Transverse colon (tissue), 4 donors: ENCODE measurements at regions not wholly inside any gene's neighbourhood (a gene's known extent, or its start where the extent isn't known, plus 50 kb on each side); places are given as distances from the start of the nearest gene placed in this dataset.

Experiments used
- EP300 ChIP-seq: sonication (generic); formaldehyde crosslinking; IDR thresholded peaks from one replicate; pipeline ENCODE4 v1.6.1; 2017; ENCODE audit warnings: antibody characterized with exemption, low read depth
- POLR2A ChIP-seq: fragments of 450-650 bp; IDR thresholded peaks from one replicate; pipeline ENCODE4 v1.6.1; 2016; ENCODE audit warnings: antibody characterized with exemption, mild to moderate bottlenecking, moderate library complexity
- POLR2AphosphoS5 ChIP-seq, 3 donors: sonication (generic); formaldehyde crosslinking; IDR thresholded peaks; one replicate each; pipeline ENCODE4 v1.6.1; 2016; ENCODE audit warnings: antibody characterized with exemption in 3 of 3
- TF ChIP-seq, protein P1 (sequence below), 5 experiments: fragments of 200-600 bp in 3 of 5; fragments of 450-650 bp in 2 of 5; sonication (generic) in 3 of 5; IDR thresholded peaks; 1 replicate in 2 of 5; 2 replicates in 3 of 5; pipeline ENCODE4 v1.5.1; 2016 to 2017; ENCODE audit warnings: antibody characterized with exemption in 5 of 5, inconsistent platforms in 3 of 5, mild to moderate bottlenecking in 2 of 5, moderate library complexity in 1 of 5

DNA sequence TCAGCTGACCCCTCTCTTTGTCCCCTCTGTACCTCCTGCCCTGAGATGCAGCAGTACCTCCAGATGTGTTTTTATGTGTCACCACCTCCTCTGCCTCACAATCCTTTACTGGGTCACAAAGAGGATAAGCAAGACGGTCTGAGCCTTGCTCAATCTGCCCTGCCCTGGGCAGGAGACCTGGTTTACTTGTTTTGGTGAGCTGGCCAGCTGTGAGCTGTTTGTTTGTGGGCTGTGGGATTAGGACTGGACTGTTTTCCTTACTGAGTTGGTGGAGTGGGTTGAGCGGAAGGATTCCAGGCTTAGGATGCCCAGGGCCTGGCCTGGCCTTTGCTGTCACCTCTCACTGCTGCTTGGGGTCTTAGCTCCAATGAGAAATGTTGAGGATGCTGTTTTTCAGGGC is 299.5 kb downstream of the SRBD1 start:
- TF ChIP-seq, protein P1, sequence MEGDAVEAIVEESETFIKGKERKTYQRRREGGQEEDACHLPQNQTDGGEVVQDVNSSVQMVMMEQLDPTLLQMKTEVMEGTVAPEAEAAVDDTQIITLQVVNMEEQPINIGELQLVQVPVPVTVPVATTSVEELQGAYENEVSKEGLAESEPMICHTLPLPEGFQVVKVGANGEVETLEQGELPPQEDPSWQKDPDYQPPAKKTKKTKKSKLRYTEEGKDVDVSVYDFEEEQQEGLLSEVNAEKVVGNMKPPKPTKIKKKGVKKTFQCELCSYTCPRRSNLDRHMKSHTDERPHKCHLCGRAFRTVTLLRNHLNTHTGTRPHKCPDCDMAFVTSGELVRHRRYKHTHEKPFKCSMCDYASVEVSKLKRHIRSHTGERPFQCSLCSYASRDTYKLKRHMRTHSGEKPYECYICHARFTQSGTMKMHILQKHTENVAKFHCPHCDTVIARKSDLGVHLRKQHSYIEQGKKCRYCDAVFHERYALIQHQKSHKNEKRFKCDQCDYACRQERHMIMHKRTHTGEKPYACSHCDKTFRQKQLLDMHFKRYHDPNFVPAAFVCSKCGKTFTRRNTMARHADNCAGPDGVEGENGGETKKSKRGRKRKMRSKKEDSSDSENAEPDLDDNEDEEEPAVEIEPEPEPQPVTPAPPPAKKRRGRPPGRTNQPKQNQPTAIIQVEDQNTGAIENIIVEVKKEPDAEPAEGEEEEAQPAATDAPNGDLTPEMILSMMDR (IDR thresholded peaks at IDR 0.05), result no peak
- TF ChIP-seq POLR2AphosphoS5 (IDR thresholded peaks at IDR 0.05) (no peak), EP300 (no peak), POLR2A (no peak)
